Brain microvascular endothelial cell (primary cell): ENCODE measurements at regions not wholly inside any gene's neighbourhood (a gene's known extent, or its start where the extent isn't known, plus 50 kb on each side); places are given as distances from the start of the nearest gene placed in this dataset.

Experiments used
- DNase-seq: peaks from one replicate; pipeline ENCODE4 v3.0.0-alpha.2; 2020
- H3K27ac ChIP-seq: fragments of 250-450 bp; sonication (Bioruptor Pico); 2 replicates; pipeline ENCODE4 v1.5.1; 2020; ENCODE audit warnings: mild to moderate bottlenecking, moderate library complexity
- H3K27me3 ChIP-seq: fragments of 250-450 bp; sonication (Bioruptor Pico); replicated peaks from 2 replicates; pipeline ENCODE4 v1.5.1; 2020; ENCODE audit warnings: mild to moderate bottlenecking
- H3K36me3 ChIP-seq: fragments of 250-450 bp; sonication (Bioruptor Pico); replicated peaks from 2 replicates; pipeline ENCODE4 v1.5.1; 2020; ENCODE audit warnings: mild to moderate bottlenecking
- H3K4me3 ChIP-seq: 2 replicates; pipeline ENCODE4 v1.5.1; 2011; ENCODE audit warnings: low read depth, mild to moderate bottlenecking, control low read depth, low read length, moderate library complexity
- CTCF ChIP-seq: IDR thresholded peaks from 2 replicates; pipeline ENCODE4 v1.5.1; 2011; ENCODE audit warnings: low read depth, mild to moderate bottlenecking, moderate library complexity, low read length, control low read depth, inconsistent platforms; ENCODE audit errors: missing control alignments
- in situ Hi-C: cut with HindIII; loops from 2 replicates; pipeline ENCODE4 v1.10.0; 2017; ENCODE audit warnings: low sequenced_read_pairs, low pct_ligation_motif_present

GRCh38 chr1:106698660-106699059, 357.8 kb upstream of the PRMT6 start:
- no peak for TF ChIP-seq CTCF
- in situ Hi-C loops: no loop called here
- H3K27me3 ChIP-seq: no peaks in the 10 kb centered on the region
- no peak for DNase-seq
- no peaks in the 10 kb centered on the region for H3K36me3 ChIP-seq
- H3K27ac ChIP-seq: no peak overlapping the region
- H3K4me3 ChIP-seq: no peak overlapping the region

- TF ChIP-seq CTCF: no peak
- no peaks in the 10 kb centered on the region for H3K36me3 ChIP-seq
- DNase-seq: no peak
- no peak overlapping the region for H3K4me3 ChIP-seq
- H3K27ac ChIP-seq: no peak overlapping the region
- in situ Hi-C loops: no loop called here
- no peaks in the 10 kb centered on the region for H3K27me3 ChIP-seq
Observed at GRCh38 chr1:106699433-106699832, 357.0 kb upstream of the PRMT6 start.

GRCh38 chr1:106700211-106700610, 356.3 kb upstream of the PRMT6 start:
- Histone ChIP-seq H3K27ac (no peak overlapping the region), H3K36me3 (no peaks in the 10 kb centered on the region), H3K27me3 (no peaks in the 10 kb centered on the region), H3K4me3 (no peak overlapping the region)
- in situ Hi-C loops: no loop called here
- TF ChIP-seq CTCF: no peak
- DNase-seq: no peak

GRCh38 chr1:106705971-106706370, 350.5 kb upstream of the PRMT6 start:
- no peak for TF ChIP-seq CTCF
- H3K4me3 ChIP-seq: no peak overlapping the region
- no peak overlapping the region for H3K27ac ChIP-seq
- no peaks in the 10 kb centered on the region for H3K36me3 ChIP-seq
- in situ Hi-C loops: no loop called here
- DNase-seq: no peak
- H3K27me3 ChIP-seq: no peaks in the 10 kb centered on the region

- TF ChIP-seq CTCF: no peak
- Histone ChIP-seq H3K27ac (no peak overlapping the region), H3K27me3 (no peaks in the 10 kb centered on the region), H3K36me3 (no peaks in the 10 kb centered on the region), H3K4me3 (no peak overlapping the region)
- no peak for DNase-seq
- in situ Hi-C loops: no loop called here
Observed at GRCh38 chr1:106717591-106717990, 338.9 kb upstream of the PRMT6 start.

- no peak for TF ChIP-seq CTCF
- no peak for DNase-seq
- Histone ChIP-seq H3K27me3 (no peaks in the 10 kb centered on the region), H3K27ac (no peak overlapping the region), H3K36me3 (no peaks in the 10 kb centered on the region), H3K4me3 (no peak overlapping the region)
- in situ Hi-C loops: no loop called here
Observed at GRCh38 chr1:106721790-106722189, 334.7 kb upstream of the PRMT6 start.
